Neural progenitor cell (in vitro differentiated cells): ENCODE measurements at regions not wholly inside any gene's neighbourhood (a gene's known extent, or its start where the extent isn't known, plus 50 kb on each side); places are given as distances from the start of the nearest gene placed in this dataset.

ENCODE experiments used
- EZH2phosphoT487 ChIP-seq: fragments of 200-600 bp; sonication (generic); IDR thresholded peaks from 2 replicates; pipeline ENCODE4 v1.6.1; 2017; ENCODE audit warnings: antibody characterized with exemption
- TF ChIP-seq, protein P1 (sequence below): fragments of 200-600 bp; sonication (generic); IDR thresholded peaks from 2 replicates; pipeline ENCODE4 v1.5.1; 2017; ENCODE audit warnings: antibody characterized with exemption, mild to moderate bottlenecking

DNA sequence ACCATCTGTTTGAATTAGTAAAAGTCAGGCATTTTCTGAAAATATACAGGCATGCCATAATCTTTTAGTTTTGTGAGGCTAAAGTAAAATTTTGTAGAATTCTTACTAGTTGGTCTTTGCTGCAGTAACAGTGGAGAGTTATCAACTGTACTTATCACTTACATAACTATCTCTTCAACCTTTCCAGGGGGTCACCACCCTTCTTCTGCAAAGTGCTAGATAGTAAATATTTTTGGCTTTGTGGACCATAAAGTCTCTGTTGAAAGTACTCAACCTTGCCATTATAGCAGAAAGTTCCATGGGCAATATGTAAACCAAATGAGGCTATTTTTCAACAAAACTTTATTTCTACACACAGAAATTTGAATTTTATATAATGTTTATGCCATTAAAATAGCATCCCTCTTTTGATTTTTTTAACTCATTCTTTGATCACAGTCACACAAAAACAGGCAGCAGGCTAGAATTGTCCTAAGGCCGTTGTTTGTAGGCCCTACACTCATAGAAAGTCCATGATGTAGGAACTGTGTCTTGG lies 59.5 kb upstream of the KLF6 start:
- TF ChIP-seq, protein P1, sequence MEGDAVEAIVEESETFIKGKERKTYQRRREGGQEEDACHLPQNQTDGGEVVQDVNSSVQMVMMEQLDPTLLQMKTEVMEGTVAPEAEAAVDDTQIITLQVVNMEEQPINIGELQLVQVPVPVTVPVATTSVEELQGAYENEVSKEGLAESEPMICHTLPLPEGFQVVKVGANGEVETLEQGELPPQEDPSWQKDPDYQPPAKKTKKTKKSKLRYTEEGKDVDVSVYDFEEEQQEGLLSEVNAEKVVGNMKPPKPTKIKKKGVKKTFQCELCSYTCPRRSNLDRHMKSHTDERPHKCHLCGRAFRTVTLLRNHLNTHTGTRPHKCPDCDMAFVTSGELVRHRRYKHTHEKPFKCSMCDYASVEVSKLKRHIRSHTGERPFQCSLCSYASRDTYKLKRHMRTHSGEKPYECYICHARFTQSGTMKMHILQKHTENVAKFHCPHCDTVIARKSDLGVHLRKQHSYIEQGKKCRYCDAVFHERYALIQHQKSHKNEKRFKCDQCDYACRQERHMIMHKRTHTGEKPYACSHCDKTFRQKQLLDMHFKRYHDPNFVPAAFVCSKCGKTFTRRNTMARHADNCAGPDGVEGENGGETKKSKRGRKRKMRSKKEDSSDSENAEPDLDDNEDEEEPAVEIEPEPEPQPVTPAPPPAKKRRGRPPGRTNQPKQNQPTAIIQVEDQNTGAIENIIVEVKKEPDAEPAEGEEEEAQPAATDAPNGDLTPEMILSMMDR: no peak
- TF ChIP-seq EZH2phosphoT487: no peak
